ENCODE measurements at regions not wholly inside any gene's neighbourhood (a gene's known extent, or its start where the extent isn't known, plus 50 kb on each side); places are given as distances from the start of the nearest gene placed in this dataset.

GRCh38 chr11:70740488-70740851, 342.1 kb downstream of the CTTN start:
- TF ChIP-seq CTCF (conservative IDR thresholded peaks at IDR 0.05) (no peak), EZH2 (IDR thresholded peaks at IDR 0.05; ENCODE audit: low read depth) (no peak)
